A549 (cell line): ENCODE measurements at regions not wholly inside any gene's neighbourhood (a gene's known extent, or its start where the extent isn't known, plus 50 kb on each side); places are given as distances from the start of the nearest gene placed in this dataset.

Experiments used
- ATAC-seq, 2 experiments: fragments of 200-7000 bp in 1 of 2; fragments of >200 bp in 1 of 2; cut with Nextera tagmentation in 1 of 2; cut with Tn5 transposase in 1 of 2; 3 replicates each; pipeline versions ENCODE4 v1.8.0 to v1.9.1; 2018 to 2020; ENCODE audit warnings: mild to moderate bottlenecking in 1 of 2, moderate library complexity in 1 of 2
- CTCF ChIA-PET: fragments of 300-600 bp; sonication (Branson Sonifier 250); formaldehyde crosslinking; extraction: SDS; loops from one replicate; lab custom pipeline; 2021; ENCODE audit warnings: antibody characterized with exemption, inconsistent platforms; lab: Yijun Ruan, JAX
- POLR2A ChIA-PET: fragments of 350-600 bp; formaldehyde crosslinking; extraction: SDS; loops from one replicate; lab custom pipeline; 2021; ENCODE audit warnings: antibody characterized with exemption, inconsistent platforms; lab: Yijun Ruan, JAX
- DNase-seq, 2 experiments: peaks; one replicate each; pipeline versions ENCODE4 v3.0.0 to v3.0.0-alpha.2; 2011 to 2016; ENCODE audit warnings: low read depth in 1 of 2, low spot score in 1 of 2
- FAIRE-seq: peaks from 2 replicates; lab custom pipeline; 2011; peaks lifted over from hg19 to GRCh38; lab: Jason Lieb, UNC
- H3K27ac ChIP-seq, 2 experiments: fragments of >200 bp; sonication (Bioruptor Twin); formaldehyde crosslinking; 3 replicates each; pipeline ENCODE4 v1.5.1; 2016 to 2017
- H3K4me1 ChIP-seq: fragments of >200 bp; sonication (Bioruptor Twin); formaldehyde crosslinking; 3 replicates; pipeline ENCODE4 v1.6.1; 2016
- H3K4me2 ChIP-seq: fragments of >200 bp; sonication (Bioruptor Twin); formaldehyde crosslinking; 3 replicates; pipeline ENCODE4 v1.6.1; 2016
- H3K4me3 ChIP-seq: fragments of >200 bp; sonication (Bioruptor Twin); formaldehyde crosslinking; 3 replicates; pipeline ENCODE4 v1.5.1; 2016
- H3K9me3 ChIP-seq: fragments of >200 bp; sonication (Bioruptor Twin); formaldehyde crosslinking; 3 replicates; pipeline ENCODE4 v1.6.1; 2016
- ATOH8 ChIP-seq: fragments of 250-450 bp; sonication (Bioruptor Pico); IDR thresholded peaks from 2 replicates; pipeline ENCODE4 v1.5.0; 2020; ENCODE audit warnings: low read depth, mild to moderate bottlenecking, moderate library complexity
- BCL3 ChIP-seq: fragments of >200 bp; sonication (Bioruptor Twin); formaldehyde crosslinking; IDR thresholded peaks from 3 replicates; pipeline ENCODE4 v1.6.1; 2016
- CBX8 ChIP-seq: fragments of 200-600 bp; sonication (generic); IDR thresholded peaks from 2 replicates; pipeline ENCODE4 v1.6.1; 2016
- EHF ChIP-seq: fragments of 250-450 bp; sonication (Bioruptor Pico); IDR thresholded peaks from 2 replicates; pipeline ENCODE4 v1.5.0; 2020; ENCODE audit warnings: mild to moderate bottlenecking
- FOSB ChIP-seq: fragments of 250-450 bp; sonication (Bioruptor Pico); IDR thresholded peaks from 2 replicates; pipeline ENCODE4 v1.5.0; 2020; ENCODE audit warnings: mild to moderate bottlenecking, moderate library complexity
- HDAC2 ChIP-seq: fragments of 200-600 bp; sonication (generic); IDR thresholded peaks from 2 replicates; pipeline ENCODE4 v1.6.1; 2016
- HES2 ChIP-seq: fragments of >200 bp; sonication (Bioruptor Twin); formaldehyde crosslinking; IDR thresholded peaks from 2 replicates; pipeline ENCODE4 v1.6.1; 2016
- HEYL ChIP-seq: fragments of 250-450 bp; sonication (Bioruptor Pico); IDR thresholded peaks from 2 replicates; pipeline ENCODE4 v1.8.0; 2021; ENCODE audit warnings: mild to moderate bottlenecking, moderate library complexity
- HMGXB4 ChIP-seq: fragments of 250-450 bp; sonication (Bioruptor Pico); IDR thresholded peaks from 2 replicates; pipeline ENCODE4 v1.5.0; 2021; ENCODE audit warnings: mild to moderate bottlenecking, moderate library complexity, borderline replicate concordance
- HOXB13 ChIP-seq: fragments of 250-450 bp; sonication (Bioruptor Pico); IDR thresholded peaks from 2 replicates; pipeline ENCODE4 v1.5.0; 2020; ENCODE audit warnings: low read depth, mild to moderate bottlenecking, moderate library complexity
- HOXB5 ChIP-seq: fragments of 250-450 bp; sonication (Bioruptor Pico); IDR thresholded peaks from 2 replicates; pipeline ENCODE4 v1.5.0; 2020; ENCODE audit warnings: mild to moderate bottlenecking, moderate library complexity
- JUN ChIP-seq, 2 experiments: fragments of >200 bp; sonication (Bioruptor Twin); formaldehyde crosslinking; IDR thresholded peaks; 2 replicates in 1 of 2; 3 replicates in 1 of 2; pipeline ENCODE4 v1.6.1; 2016 to 2017
- KDM1A ChIP-seq: fragments of 200-600 bp; sonication (generic); IDR thresholded peaks from 2 replicates; pipeline ENCODE4 v1.6.1; 2016; ENCODE audit warnings: low read depth, mild to moderate bottlenecking
- MAZ ChIP-seq: fragments of 150-350 bp; IDR thresholded peaks from 2 replicates; pipeline ENCODE4 v1.6.1; 2014; ENCODE audit warnings: antibody characterized with exemption, low read depth, low read length, borderline replicate concordance
- MYC ChIP-seq: IDR thresholded peaks from 2 replicates; pipeline ENCODE4 v1.6.1; 2012; ENCODE audit warnings: mild to moderate bottlenecking, inconsistent platforms, low read length, improper control_type of control experiment, borderline replicate concordance
- NFE2L2 ChIP-seq: fragments of 150-350 bp; conservative IDR thresholded peaks from 2 replicates; pipeline ENCODE4 v1.6.1; 2014; ENCODE audit warnings: low read length
- NR3C1 ChIP-seq: fragments of >200 bp; sonication (Bioruptor Twin); formaldehyde crosslinking; IDR thresholded peaks from 3 replicates; pipeline ENCODE4 v1.6.1; 2017
- PBX3 ChIP-seq: IDR thresholded peaks from 2 replicates; pipeline ENCODE4 v1.6.1; 2012
- POLR2A ChIP-seq: IDR thresholded peaks from 2 replicates; pipeline ENCODE4 v1.6.1; 2012; ENCODE audit warnings: mild to moderate bottlenecking, low read length
- RARB ChIP-seq: fragments of 250-450 bp; sonication (Bioruptor Pico); IDR thresholded peaks from 2 replicates; pipeline ENCODE4 v1.8.0; 2021; ENCODE audit warnings: mild to moderate bottlenecking, moderate library complexity
- RFX5 ChIP-seq: fragments of 450-650 bp; IDR thresholded peaks from 2 replicates; pipeline ENCODE4 v1.7.1; 2014; ENCODE audit warnings: antibody characterized with exemption, mild to moderate bottlenecking, moderate library complexity
- SMC3 ChIP-seq: fragments of >200 bp; sonication (Bioruptor Twin); formaldehyde crosslinking; IDR thresholded peaks from 3 replicates; pipeline ENCODE4 v1.6.1; 2018; ENCODE audit warnings: inconsistent platforms
- TFCP2L1 ChIP-seq: fragments of 250-450 bp; sonication (Bioruptor Pico); IDR thresholded peaks from 2 replicates; pipeline ENCODE4 v1.5.0; 2021; ENCODE audit warnings: mild to moderate bottlenecking
- USF2 ChIP-seq: fragments of 450-650 bp; IDR thresholded peaks from 2 replicates; pipeline ENCODE4 v1.6.1; 2014; ENCODE audit warnings: antibody characterized with exemption
- ZFP36 ChIP-seq: fragments of 450-650 bp; IDR thresholded peaks from 2 replicates; pipeline ENCODE4 v1.6.1; 2014; ENCODE audit warnings: borderline replicate concordance; ENCODE audit not compliant: partially characterized antibody
- ZNF302 ChIP-seq: fragments of 250-450 bp; sonication (Bioruptor Pico); IDR thresholded peaks from 2 replicates; pipeline ENCODE4 v1.9.0; 2021; ENCODE audit warnings: inconsistent platforms, mild to moderate bottlenecking, moderate library complexity
- ZSCAN20 ChIP-seq: fragments of 250-450 bp; sonication (Bioruptor Pico); IDR thresholded peaks from 2 replicates; pipeline ENCODE4 v1.8.0; 2022; ENCODE audit warnings: mild to moderate bottlenecking, moderate library complexity
- WGBS: methylation state at CpG from one replicate; pipeline ENCODE4 v1.1.6; 2017; ENCODE audit errors: missing lambda C conversion rate; 5-methylcytosine and 5-hydroxymethylcytosine counted together

GRCh38 chr13:103289681-103290080 lies 223.5 kb upstream of the SLC10A2 start:
- POLR2A ChIA-PET: no interaction called here
- Histone ChIP-seq H3K9me3 (no peaks in the 10 kb centered on the region), H3K4me3 (no peak overlapping the region), H3K27ac (no peak overlapping the region), H3K4me1 (no peaks in the 10 kb centered on the region), H3K4me2 (no peak overlapping the region)
- CTCF ChIA-PET: no interaction called here
- ATAC-seq (no peak), FAIRE-seq (no peak), DNase-seq (no peak)
- TF ChIP-seq JUN (IDR thresholded peaks at IDR 0.05) (no peak), MYC (no peak), EHF (no peak), NFE2L2 (no peak), FOSB (CRISPR knock-in tag) (no peak), HOXB5 (CRISPR knock-in tag) (no peak), BCL3 (no peak), HES2 (no peak), POLR2A (no peak), HDAC2 (no peak), TFCP2L1 (CRISPR knock-in tag) (no peak)

- no peak for TF ChIP-seq CBX8
- no peak for TF ChIP-seq SMC3
- no peak for TF ChIP-seq MAZ
- TF ChIP-seq ZNF302 (CRISPR knock-in tag): no peak
- no peak for TF ChIP-seq JUN (IDR thresholded peaks at IDR 0.05)
- no peak for TF ChIP-seq NR3C1
- no peak for TF ChIP-seq HMGXB4
- TF ChIP-seq MYC: no peak
- TF ChIP-seq HOXB13 (CRISPR knock-in tag): no peak
- TF ChIP-seq ATOH8 (CRISPR knock-in tag): no peak
- no peak for TF ChIP-seq ZFP36
- TF ChIP-seq HEYL (CRISPR knock-in tag): no peak
- TF ChIP-seq PBX3: no peak
- no peak for TF ChIP-seq ZSCAN20
- no peak for TF ChIP-seq RARB
- TF ChIP-seq KDM1A: no peak
- no peak for TF ChIP-seq USF2
- TF ChIP-seq RFX5: no peak
- whole genome bisulfite sequencing: 27% methylated on average over 7 of the region's 7 CpGs
- ChIA-PET POLR2A (no interaction called here), CTCF (no interaction called here)
- Histone ChIP-seq H3K4me2 (no peak overlapping the region), H3K4me3 (no peak overlapping the region), H3K9me3 (no peaks in the 10 kb centered on the region), H3K4me1 (no peaks in the 10 kb centered on the region), H3K27ac (no peak overlapping the region)
- DNase-seq (no peak), FAIRE-seq (no peak), ATAC-seq (no peak)
Measured at GRCh38 chr13:103288114-103288513, 221.9 kb upstream of the SLC10A2 start.
